ENCODE measurements at regions not wholly inside any gene's neighbourhood (a gene's known extent, or its start where the extent isn't known, plus 50 kb on each side); places are given as distances from the start of the nearest gene placed in this dataset.
"Not testable (repeated sequence)": the region's sequence is repeated elsewhere in the genome, so short reads cannot be mapped to it uniquely, and the experiment has no call there.

DNA sequence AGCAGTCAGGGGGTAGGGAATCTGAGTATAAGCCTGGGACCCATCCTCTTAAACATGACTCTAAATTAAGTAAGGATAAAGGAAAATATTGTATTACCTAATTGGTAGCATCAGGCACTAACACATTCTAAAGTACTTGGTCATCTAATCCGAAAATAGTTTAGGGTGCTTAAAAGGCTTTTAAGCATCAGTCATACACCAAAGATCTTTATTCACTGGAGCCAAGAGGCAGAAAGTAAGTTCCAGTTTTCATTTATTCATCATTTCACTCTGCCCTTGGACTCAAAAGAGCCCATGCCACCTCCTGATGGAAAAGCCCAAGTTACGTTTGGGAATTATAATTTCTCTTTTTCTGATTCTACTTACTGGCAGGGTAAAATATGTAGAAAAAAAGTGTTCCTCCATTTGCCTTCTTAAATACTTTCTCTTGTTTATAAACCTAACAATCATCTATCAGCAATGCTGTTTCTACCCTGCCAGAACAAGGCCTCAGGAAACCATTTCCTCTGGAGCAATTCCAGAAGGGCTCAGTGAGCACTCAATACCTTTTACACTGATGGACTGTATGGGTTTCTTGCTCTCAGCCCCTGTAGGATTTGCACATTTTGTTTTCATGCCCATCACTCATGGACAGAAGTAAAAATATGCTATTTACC is 120.1 kb upstream of the SLC5A12 start:
- no peak for DNase-seq

DNA sequence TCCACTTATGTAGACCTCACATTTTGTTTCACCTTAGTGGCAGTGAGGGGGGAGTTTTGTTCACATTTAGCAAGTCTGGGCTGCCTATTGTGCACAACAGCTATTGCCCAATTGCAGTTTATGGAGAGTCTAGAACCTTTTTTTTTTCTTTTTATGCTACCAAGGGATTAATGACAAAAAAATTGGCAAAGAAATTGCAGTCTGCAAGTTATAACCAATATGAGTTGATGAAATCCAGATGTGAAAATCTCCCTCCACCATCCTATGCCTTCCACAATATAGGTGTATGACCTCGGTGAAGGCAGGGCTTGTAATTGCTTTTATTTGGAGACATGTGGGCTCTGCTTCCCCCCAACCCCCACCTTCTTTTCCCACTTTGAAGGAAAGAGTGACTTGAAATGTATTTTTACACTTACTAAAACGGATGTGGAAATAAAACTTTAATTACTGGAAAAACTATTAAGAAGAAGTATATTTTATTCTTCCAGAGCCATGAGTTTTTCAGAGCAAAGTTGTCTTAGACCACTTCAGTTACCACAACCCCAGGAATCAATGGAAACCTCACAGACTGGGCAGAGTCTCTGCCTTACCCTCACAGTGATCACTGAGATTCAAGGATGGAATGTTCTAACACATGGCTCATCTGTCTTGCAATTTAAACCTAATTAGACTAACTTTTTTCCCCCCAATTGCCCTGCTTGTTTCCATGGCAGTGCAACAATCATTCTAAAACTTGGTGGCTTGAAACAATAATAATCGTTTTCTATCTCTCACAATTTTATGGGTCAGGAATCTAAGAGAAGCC is 120.8 kb upstream of the SLC5A12 start:
- DNase-seq, result no peak

DNA sequence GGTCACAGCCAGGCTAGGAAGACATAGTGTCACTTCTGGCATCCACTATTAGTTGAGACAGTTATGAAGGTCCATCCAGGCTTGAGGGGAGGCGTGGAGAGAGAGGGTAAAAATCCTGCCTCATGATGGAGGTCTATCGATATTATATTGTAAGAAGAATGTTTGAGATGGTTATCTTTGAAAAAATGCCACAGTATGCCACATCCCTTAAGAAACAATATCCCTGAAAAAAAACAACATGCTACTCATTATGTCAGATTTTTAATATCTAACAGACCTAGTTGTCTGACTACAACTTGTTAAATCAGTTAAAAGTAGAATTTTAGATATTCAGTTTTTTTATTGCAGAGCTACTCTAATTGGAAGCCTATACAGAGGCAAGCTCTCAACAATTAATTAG is 121.7 kb upstream of the SLC5A12 start:
- no peak for DNase-seq

DNA sequence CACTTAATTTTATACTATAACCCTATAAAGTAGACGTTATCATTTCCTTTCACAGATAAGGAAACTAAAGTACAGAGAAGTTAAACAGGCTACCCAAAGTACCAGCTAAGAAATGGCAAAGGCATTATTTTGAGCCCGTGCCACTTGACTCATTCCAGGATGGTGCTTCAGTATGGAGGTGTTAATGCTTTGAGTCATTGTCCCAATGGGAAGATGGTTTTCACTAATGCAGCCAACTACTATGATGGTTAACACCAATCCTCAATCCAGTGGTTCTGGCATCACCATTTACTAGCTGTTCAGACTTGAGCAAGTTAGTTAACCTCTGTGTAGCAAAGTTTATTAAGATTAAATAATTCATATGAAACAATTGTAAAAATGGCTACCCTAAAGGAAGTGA is 123.1 kb upstream of the SLC5A12 start:
- no peak for DNase-seq

DNA sequence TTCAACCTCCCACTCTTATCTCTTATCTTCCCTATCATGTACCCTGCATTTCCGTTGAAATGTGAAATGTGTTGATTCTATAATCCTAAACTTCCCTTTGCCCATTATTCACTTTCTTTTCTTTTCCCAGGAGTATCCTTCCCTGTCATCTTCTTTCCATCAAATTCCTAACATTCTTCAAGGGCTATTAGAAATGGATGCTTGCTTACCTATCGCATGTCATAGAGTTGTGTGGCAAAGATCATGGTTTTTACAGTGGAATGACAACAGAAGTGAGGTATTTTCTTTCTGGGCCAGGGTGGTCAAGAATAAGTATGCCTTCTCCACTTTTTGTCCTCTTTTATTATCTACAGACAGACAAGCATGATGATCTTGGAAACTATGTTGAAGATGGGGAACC is 124.4 kb upstream of the SLC5A12 start:
- DNase-seq, result no peak

DNA sequence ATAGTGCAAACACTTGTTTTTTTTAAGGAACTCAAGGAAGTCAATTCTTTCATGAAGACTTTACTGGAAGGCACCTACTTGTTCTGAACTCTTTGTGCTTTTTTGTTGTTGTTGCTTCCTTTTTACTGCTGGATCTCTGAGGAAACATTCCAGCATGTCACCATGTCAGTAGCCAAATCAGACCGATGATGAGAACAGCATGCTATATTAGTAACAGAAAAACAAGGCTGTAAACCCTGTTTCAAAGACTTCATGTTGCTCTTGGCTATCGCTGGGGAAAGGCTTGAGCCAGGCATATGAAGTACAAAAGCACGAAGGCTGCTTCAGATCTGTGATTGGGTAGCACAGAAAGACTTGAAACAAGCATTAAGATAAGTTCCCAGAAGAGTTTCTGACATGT is 125.6 kb upstream of the SLC5A12 start:
- DNase-seq, result no peak

DNA sequence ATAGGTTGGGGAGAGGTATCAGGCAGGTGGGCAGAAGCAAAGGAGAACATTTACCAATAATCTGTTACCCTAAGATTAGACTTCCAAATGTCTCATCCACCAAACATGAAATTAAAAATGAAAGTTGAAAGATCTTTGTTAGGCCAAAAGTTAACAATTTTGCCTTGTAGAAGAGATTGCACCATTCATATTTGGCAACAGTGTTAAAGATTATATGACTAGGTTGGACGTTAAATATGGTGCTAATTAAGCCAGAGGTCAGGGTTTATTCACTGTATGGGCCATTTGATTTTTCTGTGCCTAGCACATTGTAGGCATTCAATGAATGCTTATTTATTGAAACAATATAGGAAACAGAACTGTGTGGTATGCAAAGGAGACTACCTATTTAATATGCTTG is 126.1 kb upstream of the SLC5A12 start:
- DNase-seq, result no peak

DNA sequence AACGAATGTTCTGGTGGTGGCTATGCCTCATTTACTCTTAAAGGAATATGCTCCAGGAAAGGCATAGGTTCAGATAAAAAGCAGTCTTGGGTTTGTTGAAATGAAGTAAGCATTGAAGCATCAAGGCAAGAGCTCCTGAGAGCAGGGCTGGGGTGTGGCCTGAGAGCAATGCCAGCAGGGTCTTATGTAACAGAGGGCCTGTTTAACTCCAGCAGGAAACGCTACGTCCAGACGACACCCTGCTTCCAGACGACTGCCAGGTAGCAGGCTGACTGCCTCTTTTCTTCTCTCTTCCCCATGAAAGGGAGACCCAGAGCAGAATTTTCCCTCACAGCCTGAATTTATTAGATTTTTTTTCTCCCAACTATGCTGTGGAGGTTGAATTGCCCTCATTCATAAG is 127.2 kb upstream of the SLC5A12 start:
- no peak for DNase-seq

DNA sequence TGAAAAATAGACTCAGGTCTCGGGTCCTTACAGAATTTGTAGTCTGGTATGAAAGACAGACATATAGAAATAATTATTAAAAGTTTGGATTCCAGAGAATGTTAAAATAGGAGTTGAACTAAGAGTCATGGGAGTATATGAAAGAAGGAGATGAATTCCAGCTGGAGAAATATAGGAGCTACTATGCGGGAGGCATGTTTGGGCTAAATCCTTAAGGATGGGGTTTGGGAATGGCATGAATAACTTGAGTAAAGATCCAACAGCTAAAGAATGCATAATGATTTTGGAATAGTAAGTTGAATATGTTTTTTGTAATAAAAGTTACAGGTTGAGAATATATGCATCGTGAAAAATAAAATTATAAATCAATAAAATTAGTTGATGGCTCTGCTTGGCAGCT is 129.4 kb upstream of the SLC5A12 start:
- no peak for DNase-seq

DNA sequence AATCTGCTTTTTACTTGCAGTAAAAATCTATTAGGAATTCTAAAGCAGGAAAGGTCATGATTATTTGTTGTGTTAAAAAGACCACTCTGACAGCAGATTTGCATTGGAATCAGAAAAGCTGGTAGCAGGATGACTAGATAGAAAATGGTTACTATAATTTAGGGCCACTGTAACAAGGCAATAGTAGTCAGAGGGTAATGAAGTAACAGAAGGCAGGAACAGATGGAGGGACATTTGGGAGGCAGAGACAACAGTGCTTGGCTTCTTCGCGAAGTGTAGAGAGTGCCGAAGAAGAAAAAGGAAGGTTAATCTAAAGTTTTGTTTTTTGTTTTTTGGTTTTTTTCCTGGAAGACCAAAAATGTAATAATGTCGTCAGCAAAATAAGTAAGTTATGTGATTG is 129.8 kb upstream of the SLC5A12 start:
- no peak for DNase-seq

DNA sequence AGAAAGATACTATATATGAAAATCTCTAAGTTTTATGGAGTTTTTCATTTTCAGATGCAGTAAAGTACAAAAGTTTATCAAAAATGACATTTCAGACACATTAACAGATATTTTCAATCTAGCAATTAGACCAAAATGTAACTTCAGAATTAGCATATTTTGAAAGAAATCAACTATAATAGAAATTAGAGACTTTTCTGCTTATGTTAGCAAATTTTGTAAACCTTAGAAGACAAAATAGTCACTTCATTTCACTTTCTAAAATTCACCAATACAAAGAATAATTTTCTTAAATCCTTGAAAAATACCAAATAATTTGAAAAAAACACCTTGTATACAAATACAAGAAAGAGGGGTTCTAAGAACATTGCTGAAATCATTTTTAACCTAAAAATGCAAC is 135.8 kb upstream of the FIBIN start:
- no peak for DNase-seq

DNA sequence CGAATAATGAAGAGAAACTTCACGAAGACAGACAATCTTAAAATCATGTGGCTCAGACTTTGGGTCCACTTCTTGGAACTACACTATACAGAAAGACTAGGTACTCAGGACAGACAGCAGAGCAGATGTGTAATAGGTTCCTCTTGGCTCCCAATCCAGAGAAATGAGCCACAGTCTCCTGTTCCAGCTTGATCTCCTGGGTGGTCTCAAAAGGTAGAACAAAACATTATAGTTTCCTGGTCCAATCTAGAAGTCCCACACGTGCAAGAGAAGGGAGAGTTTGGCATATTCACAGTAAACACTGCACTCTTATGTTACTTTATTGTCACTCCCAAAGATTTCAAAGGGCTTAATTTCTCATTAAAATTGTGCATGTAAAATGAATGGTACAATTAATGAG is 134.5 kb upstream of the FIBIN start:
- no peak for DNase-seq

DNA sequence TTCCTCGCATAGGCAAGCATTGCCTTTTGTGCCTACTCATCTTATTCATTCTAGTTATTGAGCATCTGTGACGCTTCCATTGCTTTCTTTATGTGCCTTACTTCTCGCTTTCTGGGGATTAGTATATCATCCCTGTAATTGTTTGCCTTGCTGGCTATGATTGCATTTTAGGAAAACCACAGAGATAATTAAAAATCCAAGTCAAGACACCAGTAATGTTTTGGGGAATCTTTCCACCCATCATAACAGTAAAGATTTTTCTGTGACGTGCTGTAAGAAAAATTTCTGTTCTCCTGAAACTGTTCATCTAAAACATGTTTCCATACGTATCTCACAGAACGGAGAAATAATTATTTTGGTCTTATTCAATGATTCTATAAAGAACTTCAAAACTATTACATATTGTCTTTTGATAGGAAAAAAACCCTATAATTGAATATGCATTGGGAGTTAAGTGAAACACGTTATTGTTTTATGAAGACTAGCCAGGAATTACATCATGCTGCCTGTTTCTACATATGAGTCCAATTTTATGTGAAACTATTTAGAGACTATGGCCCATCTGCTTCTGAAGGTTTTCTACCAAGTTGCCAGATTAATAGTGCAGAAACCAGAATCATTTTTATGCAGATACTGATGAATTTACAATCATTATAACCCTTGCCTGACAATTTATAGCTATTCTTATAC is 133.7 kb upstream of the FIBIN start:
- DNase-seq, result no peak

DNA sequence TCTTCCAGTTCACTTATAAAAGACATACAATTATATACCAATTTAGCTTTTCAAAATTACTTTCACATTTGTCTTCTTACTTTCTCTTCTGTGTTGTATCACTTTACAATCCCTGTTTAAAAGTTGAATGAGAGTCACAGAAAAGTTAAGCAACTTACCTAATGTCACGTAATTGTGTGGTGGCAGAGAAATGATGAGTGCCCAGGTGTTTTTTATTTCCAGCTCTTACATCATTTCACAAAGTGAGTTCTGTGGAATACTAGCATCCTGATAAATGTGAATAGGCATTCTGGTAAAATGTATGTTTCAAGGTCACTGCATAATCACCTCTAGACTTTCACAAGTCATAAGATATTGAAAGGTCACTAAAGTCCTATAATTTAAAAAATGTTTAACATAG is 133.0 kb upstream of the FIBIN start:
- no peak for DNase-seq

DNA sequence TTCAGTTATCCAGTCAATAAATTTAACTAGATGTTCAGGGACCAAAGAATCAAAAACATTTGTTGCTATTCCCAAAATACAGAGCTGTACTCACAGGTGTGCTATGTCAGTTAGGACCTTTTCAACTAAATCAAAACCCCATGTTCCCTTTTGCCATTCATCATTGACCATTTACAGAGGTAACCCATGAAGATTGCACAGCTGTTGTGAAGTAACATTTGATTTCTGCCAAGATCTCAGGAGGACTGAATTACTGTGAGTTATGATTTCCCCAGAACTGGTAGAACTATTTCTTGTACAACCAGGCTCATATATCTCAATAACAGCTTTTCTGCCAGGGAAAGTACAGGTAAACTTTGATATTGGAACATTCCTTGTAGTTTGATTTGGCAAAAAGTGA is 131.1 kb upstream of the FIBIN start:
- DNase-seq, result no peak

DNA sequence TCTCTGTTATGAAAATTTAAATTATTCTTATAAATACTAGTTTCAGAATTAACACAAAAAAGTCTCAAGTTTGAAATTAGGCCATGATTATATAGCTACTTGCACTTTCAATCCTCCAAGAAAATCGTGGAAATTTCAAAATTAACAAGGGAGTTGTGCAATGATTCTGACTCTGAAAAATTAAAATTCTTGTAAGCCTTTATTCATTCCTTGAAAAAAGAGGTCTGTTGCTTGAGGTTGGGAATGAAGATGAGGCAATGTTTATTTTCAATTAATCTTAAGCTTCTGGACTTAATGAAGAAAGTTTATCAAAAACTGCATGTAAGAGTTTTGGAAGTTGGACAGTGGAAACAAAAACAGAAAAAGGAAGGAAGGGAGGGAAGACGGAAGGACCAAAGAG is 128.2 kb upstream of the FIBIN start:
- DNase-seq, result no peak

DNA sequence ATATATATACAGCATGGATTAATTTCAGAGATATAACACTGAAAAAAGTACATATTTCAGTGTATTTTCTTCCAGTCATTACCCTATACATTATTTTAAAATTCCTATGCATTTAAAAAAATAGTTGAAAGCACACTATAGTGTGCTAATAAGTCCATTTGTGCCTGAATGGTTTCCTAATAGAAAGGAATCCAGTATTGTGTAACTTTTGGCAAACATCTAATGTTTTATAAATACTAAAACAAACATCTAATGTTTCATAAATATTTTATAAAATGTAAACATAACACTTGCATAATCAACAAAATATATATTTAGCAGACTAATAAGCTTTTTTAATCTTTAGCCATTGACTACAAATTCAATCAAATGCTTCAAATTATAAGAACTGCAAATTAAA is 126.6 kb upstream of the FIBIN start:
- no peak for DNase-seq

DNA sequence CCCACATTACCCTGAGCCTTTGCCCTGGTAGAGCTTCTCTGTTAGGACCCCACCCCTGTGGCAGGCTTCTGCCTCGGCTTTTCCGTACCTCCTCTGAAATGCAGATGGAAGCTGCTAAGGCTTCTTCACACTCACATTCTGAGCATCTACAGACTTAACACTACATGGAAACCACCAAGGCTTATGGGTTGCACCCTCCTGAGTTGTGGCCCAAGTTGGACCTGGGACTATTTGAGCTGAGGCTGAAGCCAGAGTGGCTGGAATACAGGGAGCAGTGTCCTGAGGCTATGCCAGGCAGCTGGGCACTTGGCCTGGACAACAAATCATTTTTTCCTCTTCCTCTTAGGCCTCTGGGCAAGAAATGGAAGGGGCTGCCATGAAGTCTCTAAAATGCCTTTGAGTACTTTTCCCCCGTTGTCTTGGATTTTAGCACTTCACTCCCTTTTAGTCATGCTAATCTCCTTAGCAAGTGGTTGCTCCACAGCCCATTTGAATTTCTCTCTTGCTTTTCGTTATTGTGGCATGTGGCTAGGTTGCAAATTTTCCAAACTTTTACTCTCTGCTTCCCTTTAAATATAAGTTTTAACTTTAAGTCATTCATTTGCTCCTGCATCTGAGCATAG is 114.8 kb upstream of the FIBIN start:
- DNase-seq, result no peak

DNA sequence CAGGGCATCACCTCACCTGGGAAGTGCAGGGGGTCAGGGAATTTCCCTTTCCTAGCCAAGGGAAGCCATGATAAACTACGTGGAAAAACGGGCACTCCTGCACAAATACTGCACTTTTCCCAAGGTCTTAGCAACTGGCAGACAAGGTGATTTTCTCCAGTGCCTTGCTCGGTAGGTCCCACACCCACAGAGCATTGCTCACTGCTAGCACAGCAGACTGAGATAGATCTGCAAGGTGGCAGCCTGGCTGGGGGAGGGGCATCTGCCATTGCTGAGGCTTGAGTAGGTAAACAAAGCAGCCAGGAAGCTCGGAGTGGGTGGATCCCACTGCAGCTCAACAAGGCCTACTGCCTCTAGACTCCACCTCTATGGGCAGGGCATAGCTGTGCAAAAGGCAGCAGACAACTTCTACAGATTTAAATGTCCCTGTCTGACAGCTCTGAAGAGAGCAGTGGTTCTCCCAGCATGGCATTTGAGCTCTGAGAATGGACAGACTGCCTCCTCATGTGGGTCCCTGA is 111.5 kb upstream of the FIBIN start:
- not testable (repeated sequence) for DNase-seq

DNA sequence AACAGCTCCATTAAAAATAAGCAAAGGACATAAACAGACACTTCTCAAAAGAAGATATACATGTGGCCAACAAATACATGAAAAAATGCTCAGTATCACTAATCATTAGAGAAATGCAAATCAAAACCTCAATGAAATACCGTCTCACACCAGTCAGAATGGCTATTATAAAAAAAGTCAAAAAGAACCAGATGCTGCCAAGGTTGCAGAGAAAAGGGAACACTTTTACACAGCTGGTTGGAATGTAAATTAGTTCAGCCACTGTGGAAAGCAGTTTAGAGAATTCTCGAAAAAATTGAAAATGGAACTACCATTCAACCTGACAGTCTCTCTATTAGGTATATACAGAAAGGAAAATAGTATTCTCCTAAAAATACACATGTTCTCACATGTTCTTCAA is 102.4 kb upstream of the FIBIN start:
- DNase-seq, result no peak

DNA sequence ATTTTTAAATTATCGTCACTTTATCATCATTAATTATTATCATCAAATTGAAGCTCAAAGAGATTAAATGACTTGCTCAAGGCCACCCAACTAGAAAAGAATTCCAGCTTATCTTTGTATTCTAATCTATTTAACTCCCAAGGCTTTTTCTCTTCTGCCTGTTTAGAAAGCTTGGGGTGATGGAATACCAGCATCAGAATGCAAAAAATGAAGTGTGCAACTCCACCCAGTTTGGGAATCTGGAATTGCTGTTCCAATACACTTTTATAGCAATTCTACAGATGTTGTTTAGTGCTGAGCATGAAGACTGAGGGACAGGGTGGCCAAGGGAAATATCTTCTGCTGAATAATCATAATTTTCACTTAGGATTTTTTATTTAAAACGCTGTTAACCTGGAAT is 97.2 kb upstream of the FIBIN start:
- no peak for DNase-seq

DNA sequence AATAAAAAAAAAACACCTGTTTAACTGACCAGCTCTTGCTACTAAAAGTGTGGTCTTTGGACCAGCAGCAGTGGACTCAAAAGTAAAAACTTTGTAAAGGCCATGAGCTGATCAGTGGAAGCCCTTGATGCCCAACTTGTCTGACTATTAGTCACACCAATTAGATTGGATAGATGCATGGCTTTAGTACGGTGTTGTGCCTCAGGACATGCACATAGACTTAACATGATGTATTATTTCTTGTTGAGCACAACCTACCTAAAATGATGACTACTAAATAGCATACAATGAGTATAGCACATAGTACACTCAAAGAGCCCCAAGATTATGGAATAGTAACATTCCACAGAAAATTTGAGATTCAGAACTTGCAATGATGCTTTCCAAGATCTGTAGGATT is 95.1 kb upstream of the FIBIN start:
- DNase-seq, result no peak

DNA sequence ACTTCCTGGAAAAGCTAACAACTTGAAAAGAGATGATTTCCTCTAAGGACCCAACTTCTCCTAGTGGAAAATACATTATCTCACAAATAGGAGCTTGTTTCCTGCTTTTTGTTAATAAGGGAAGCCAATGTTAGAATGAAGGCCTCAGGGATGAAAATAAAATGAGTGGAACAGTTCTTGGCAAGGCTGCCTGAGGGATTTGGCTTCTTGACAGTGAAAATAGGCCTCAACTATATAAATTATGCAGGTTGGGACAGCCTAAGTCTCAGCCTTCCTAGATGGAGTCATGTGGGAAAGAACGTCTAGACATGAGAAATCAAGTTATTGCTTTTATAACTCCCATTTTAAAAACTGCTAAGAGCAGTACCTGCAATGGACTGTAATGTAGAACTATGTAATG is 92.8 kb upstream of the FIBIN start:
- no peak for DNase-seq

DNA sequence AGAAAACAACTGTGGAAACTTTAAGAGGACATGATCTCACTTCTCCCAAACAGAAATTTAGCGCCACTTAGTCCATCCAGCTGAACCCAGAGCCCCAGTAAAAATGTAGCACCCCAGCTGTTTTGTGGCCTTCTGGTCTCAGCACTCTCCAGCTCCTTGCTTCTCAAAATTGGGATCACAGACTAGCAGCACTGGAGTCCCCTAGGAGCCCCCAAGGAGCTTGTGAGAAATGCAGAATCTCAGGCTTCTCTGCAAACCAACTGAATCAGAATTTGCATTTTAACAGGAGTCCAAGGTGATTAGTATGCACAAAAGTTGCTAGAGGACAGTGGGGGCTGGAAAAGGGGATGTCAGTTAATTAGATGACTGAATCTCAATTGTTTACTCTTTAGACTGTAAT is 89.8 kb upstream of the FIBIN start:
- no peak for DNase-seq
